ENCODE measurements at regions not wholly inside any gene's neighbourhood (a gene's known extent, or its start where the extent isn't known, plus 50 kb on each side); places are given as distances from the start of the nearest gene placed in this dataset.

- TF ChIP-seq CTCF (IDR thresholded peaks at IDR 0.05), result no peak
- no peak for TF ChIP-seq POLR2A (IDR thresholded peaks at IDR 0.05)
Observed at GRCh38 chr2:70024284-70024683, 62.9 kb upstream of the ASPRV1 start.
